Neural cell (in vitro differentiated cells): ENCODE measurements at regions not wholly inside any gene's neighbourhood (a gene's known extent, or its start where the extent isn't known, plus 50 kb on each side); places are given as distances from the start of the nearest gene placed in this dataset.

Experiments
- H2AFZ ChIP-seq: fragments of 200-600, 300-800 bp; sonication (generic), shearing (Covaris generic); 2 replicates; pipeline ENCODE4 v1.6.0; 2014; ENCODE audit warnings: low read depth, mild to moderate bottlenecking, antibody characterized with exemption, low read length, moderate library complexity
- H3F3A ChIP-seq: fragments of 200-600 bp; shearing (Covaris generic); 2 replicates; pipeline ENCODE4 v1.6.1; 2016; ENCODE audit warnings: mild to moderate bottlenecking, moderate library complexity, mixed read lengths, antibody characterized with exemption, low read length; ENCODE audit not compliant: insufficient read depth, poor library complexity, severe bottlenecking
- H3K27ac ChIP-seq: fragments of 200-600, 300-800 bp; sonication (generic), shearing (Covaris generic); 2 replicates; pipeline ENCODE4 v1.5.1; 2014; ENCODE audit warnings: mild to moderate bottlenecking, low read length, moderate library complexity
- H3K27me3 ChIP-seq: fragments of 300-800, 200-600 bp; sonication (generic), shearing (Covaris generic); 2 replicates; pipeline ENCODE4 v1.6.0; 2014; ENCODE audit warnings: mild to moderate bottlenecking, low read depth, low read length, moderate library complexity; ENCODE audit not compliant: insufficient read depth
- H3K36me3 ChIP-seq: fragments of 300-800, 200-600 bp; sonication (generic), shearing (Covaris generic); 2 replicates; pipeline ENCODE4 v1.5.1; 2014; ENCODE audit warnings: mild to moderate bottlenecking, antibody characterized with exemption, low read length, moderate library complexity; ENCODE audit not compliant: insufficient read depth
- H3K4me2 ChIP-seq: fragments of 300-800, 200-600 bp; sonication (generic), shearing (Covaris generic); 2 replicates; pipeline ENCODE4 v1.6.0; 2014; ENCODE audit warnings: mild to moderate bottlenecking, low read length
- H3K4me3 ChIP-seq: fragments of 300-800, 200-600 bp; sonication (generic), shearing (Covaris generic); 2 replicates; pipeline ENCODE4 v1.5.1; 2014; ENCODE audit warnings: mild to moderate bottlenecking, low read length, moderate library complexity
- H3K79me2 ChIP-seq: fragments of 200-600 bp; shearing (Covaris generic); replicated peaks from 2 replicates; pipeline ENCODE4 v1.6.0; 2014; ENCODE audit warnings: mild to moderate bottlenecking, low read length, moderate library complexity; ENCODE audit not compliant: insufficient read depth
- H3K9ac ChIP-seq: fragments of 300-800, 200-600 bp; sonication (generic), shearing (Covaris generic); 2 replicates; pipeline ENCODE4 v1.6.1; 2016; ENCODE audit warnings: mild to moderate bottlenecking, low read length, mixed read lengths
- H3K9me2 ChIP-seq: fragments of 200-600 bp; shearing (Covaris generic); 2 replicates; pipeline ENCODE4 v1.6.1; 2016; ENCODE audit warnings: mild to moderate bottlenecking, low read length, mixed read lengths; ENCODE audit not compliant: insufficient read depth
- H3K9me3 ChIP-seq: fragments of 200-600, 300-800 bp; sonication (generic), shearing (Covaris generic); 2 replicates; pipeline ENCODE4 v1.6.1; 2016; ENCODE audit warnings: mild to moderate bottlenecking, mixed run types, low read length, moderate library complexity, mixed read lengths
- H4K20me1 ChIP-seq: fragments of 200-600 bp; shearing (Covaris generic); 2 replicates; pipeline ENCODE4 v1.6.1; 2016; ENCODE audit warnings: mild to moderate bottlenecking, mixed run types; ENCODE audit not compliant: insufficient read depth
- CTCF ChIP-seq: fragments of 450-650 bp; IDR thresholded peaks from 2 replicates; pipeline ENCODE4 v1.5.1; 2014; ENCODE audit warnings: antibody characterized with exemption, mild to moderate bottlenecking, moderate library complexity; ENCODE audit not compliant: poor library complexity, severe bottlenecking
- EP300 ChIP-seq: fragments of 450-650 bp; conservative IDR thresholded peaks from 2 replicates; pipeline ENCODE4 v1.6.1; 2014; ENCODE audit warnings: antibody characterized with exemption, mild to moderate bottlenecking, moderate library complexity; ENCODE audit not compliant: poor library complexity, severe bottlenecking
- EZH2 ChIP-seq: fragments of 200-600, 300-800 bp; shearing (Covaris generic), sonication (generic); IDR thresholded peaks from 2 replicates; pipeline ENCODE4 v1.6.1; 2014; ENCODE audit warnings: antibody characterized with exemption, low read length, borderline replicate concordance, mild to moderate bottlenecking; ENCODE audit not compliant: insufficient read depth, poor library complexity, severe bottlenecking
- MXI1 ChIP-seq: fragments of 450-650 bp; conservative IDR thresholded peaks from 2 replicates; pipeline ENCODE4 v1.6.1; 2014; ENCODE audit warnings: antibody characterized with exemption, mild to moderate bottlenecking; ENCODE audit not compliant: poor library complexity, severe bottlenecking
- POLR2AphosphoS5 ChIP-seq: IDR thresholded peaks from 2 replicates; pipeline ENCODE4 v1.6.1; 2012
- RAD21 ChIP-seq: fragments of 450-650 bp; conservative IDR thresholded peaks from 2 replicates; pipeline ENCODE4 v1.6.1; 2014; ENCODE audit warnings: antibody characterized with exemption, mild to moderate bottlenecking, moderate library complexity
- REST ChIP-seq: IDR thresholded peaks from 2 replicates; pipeline ENCODE4 v1.6.1; 2012; ENCODE audit warnings: borderline replicate concordance
- SMC3 ChIP-seq: fragments of 450-650 bp; conservative IDR thresholded peaks from 2 replicates; pipeline ENCODE4 v1.6.1; 2014; ENCODE audit warnings: antibody characterized with exemption, mild to moderate bottlenecking, moderate library complexity; ENCODE audit not compliant: poor library complexity
- TAF1 ChIP-seq: IDR thresholded peaks from 2 replicates; pipeline ENCODE4 v1.6.1; 2012; ENCODE audit warnings: low read depth

GRCh38 chr11:108994887-108995286, 330.0 kb downstream of the DDX10 start:
- Histone ChIP-seq H2AFZ (no peak overlapping the region), H3K9me2 (no peaks in the 10 kb centered on the region), H3K9me3 (peaks cover 8% of the 10 kb centered on the region), H3K27ac (no peak overlapping the region), H4K20me1 (no peaks in the 10 kb centered on the region), H3K27me3 (no peaks in the 10 kb centered on the region), H3K9ac (no peak overlapping the region), H3K79me2 (no peaks in the 10 kb centered on the region), H3K4me3 (no peak overlapping the region), H3K4me2 (no peak overlapping the region), H3F3A (no peaks in the 10 kb centered on the region), H3K36me3 (no peaks in the 10 kb centered on the region)
- no peak for TF ChIP-seq EP300
- no peak for TF ChIP-seq CTCF
- no peak for TF ChIP-seq MXI1
- no peak for TF ChIP-seq RAD21
- TF ChIP-seq POLR2AphosphoS5: no peak
- TF ChIP-seq SMC3: no peak
- no peak for TF ChIP-seq EZH2
- no peak for TF ChIP-seq REST
- no peak for TF ChIP-seq TAF1

- no peaks in the 10 kb centered on the region for H3K27me3 ChIP-seq
- H3K9ac ChIP-seq: no peak overlapping the region
- no peaks in the 10 kb centered on the region for H3K79me2 ChIP-seq
Observed at GRCh38 chr11:108997826-108998225, 333.0 kb downstream of the DDX10 start.

More at GRCh38 chr11:108997826-108998225, 333.0 kb downstream of the DDX10 start:
- H3K4me3 ChIP-seq: no peak overlapping the region
- no peaks in the 10 kb centered on the region for H3F3A ChIP-seq
- H3K9me3 ChIP-seq: peaks cover 8% of the 10 kb centered on the region
- H3K9me2 ChIP-seq: no peaks in the 10 kb centered on the region
- no peak overlapping the region for H3K4me2 ChIP-seq
- H3K27ac ChIP-seq: no peak overlapping the region
- no peak overlapping the region for H2AFZ ChIP-seq
- TF ChIP-seq RAD21 (no peak), EP300 (no peak), SMC3 (no peak), REST (no peak), CTCF (no peak), EZH2 (no peak), POLR2AphosphoS5 (no peak), MXI1 (no peak), TAF1 (no peak)
- no peaks in the 10 kb centered on the region for H3K36me3 ChIP-seq
- H4K20me1 ChIP-seq: no peaks in the 10 kb centered on the region
